ENCODE measurements at regions not wholly inside any gene's neighbourhood (a gene's known extent, or its start where the extent isn't known, plus 50 kb on each side); places are given as distances from the start of the nearest gene placed in this dataset.

GRCh38 chr2:226376516-226377180, 423.0 kb downstream of the IRS1 start:
- H3K27ac Mint-ChIP-seq = no peak overlapping the region

DNA sequence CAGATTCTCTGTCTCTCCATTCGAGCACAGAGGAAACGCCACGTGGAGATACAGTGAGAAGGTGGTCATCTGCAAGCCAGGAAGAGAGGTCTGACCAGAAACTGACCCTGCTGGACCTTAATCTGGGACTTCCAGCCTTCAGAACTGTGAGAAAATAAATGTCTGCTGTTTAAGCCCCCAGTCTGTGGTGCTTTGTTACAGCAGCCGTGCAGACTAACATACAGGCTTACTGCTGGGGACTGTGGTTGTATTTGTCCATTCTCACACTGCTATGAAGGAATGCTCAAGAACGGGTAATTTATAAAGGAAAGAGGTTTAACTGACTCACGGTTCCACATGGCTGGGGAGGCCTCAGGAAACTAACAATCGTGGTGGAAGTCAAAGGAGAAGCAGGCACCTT, 432.7 kb downstream of the IRS1 start:
- DNase-seq (ENCODE audit: low spot score in 2 of 2) (no peak), ATAC-seq (no peak)
- Mint-ChIP-seq H3K4me3 (no peak overlapping the region), H3K36me3 (no peaks in the 10 kb centered on the region), H3K4me1 (no peaks in the 10 kb centered on the region), H3K9me3 (peaks cover 4% of the 10 kb centered on the region), H3K27ac (no peak overlapping the region)

More at GRCh38 chr2:226376516-226377180, 423.0 kb downstream of the IRS1 start:
- peaks cover 2% of the 10 kb centered on the region for H3K9me3 Mint-ChIP-seq
- H3K4me3 Mint-ChIP-seq = no peak overlapping the region
- DNase-seq (ENCODE audit: low spot score in 2 of 2) (no peak), ATAC-seq (no peak)
- no peaks in the 10 kb centered on the region for H3K4me1 Mint-ChIP-seq
- no peaks in the 10 kb centered on the region for H3K36me3 Mint-ChIP-seq

GRCh38 chr2:226364217-226364616, 435.4 kb downstream of the IRS1 start:
- Mint-ChIP-seq H3K4me3 (no peak overlapping the region), H3K27ac (no peak overlapping the region), H3K9me3 (peaks cover 4% of the 10 kb centered on the region), H3K36me3 (no peaks in the 10 kb centered on the region), H3K4me1 (no peaks in the 10 kb centered on the region)
- no peak for ATAC-seq
- no peak for DNase-seq (ENCODE audit: low spot score in 2 of 2)

DNA sequence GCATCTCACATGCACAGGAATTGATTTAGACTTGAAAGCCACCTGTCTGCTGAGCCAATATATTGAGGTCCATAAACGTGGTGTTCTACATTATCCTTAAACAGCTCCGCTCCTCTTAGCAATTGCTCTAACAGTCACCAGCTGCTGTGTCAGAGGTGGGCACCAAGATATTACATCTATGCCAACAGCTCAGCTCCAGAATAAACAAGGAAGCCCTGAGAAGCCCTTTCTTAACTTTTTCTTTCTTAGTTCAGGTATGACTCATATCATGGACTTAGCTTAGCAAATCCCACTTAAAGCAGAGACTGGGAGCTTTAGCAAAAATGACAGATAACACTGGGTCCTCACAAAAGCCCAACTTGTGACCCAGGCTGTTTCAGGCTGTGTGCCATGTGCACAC, 436.6 kb downstream of the IRS1 start:
- DNase-seq (ENCODE audit: low spot score in 2 of 2) = no peak
- Mint-ChIP-seq H3K4me3 (no peak overlapping the region), H3K36me3 (no peaks in the 10 kb centered on the region), H3K27ac (no peak overlapping the region), H3K4me1 (no peaks in the 10 kb centered on the region), H3K9me3 (peaks cover 4% of the 10 kb centered on the region)
- no peak for ATAC-seq

DNA sequence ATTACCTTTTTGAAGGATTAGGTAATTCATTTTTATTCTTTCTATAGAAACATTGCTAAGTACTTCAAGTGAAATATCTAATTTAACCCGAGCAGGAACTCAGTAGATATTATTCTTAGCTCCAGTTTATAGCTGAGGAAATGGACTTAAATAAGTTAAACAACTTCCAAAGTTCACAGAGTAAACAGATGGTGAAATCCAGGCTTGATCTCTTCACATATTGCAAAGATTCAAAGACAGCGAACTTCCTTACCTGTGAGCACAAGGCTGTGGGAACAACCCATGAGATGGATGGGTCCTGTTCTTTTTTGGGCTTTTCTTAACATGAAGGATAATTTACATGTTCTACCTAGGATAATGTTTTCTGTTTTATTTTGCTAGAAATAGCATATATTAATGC, 439.0 kb downstream of the IRS1 start:
- Mint-ChIP-seq H3K36me3 (no peaks in the 10 kb centered on the region), H3K9me3 (peaks cover 4% of the 10 kb centered on the region), H3K4me3 (no peak overlapping the region), H3K27ac (no peak overlapping the region), H3K4me1 (no peaks in the 10 kb centered on the region)
- no peak for DNase-seq (ENCODE audit: low spot score in 2 of 2)
- no peak for ATAC-seq

DNA sequence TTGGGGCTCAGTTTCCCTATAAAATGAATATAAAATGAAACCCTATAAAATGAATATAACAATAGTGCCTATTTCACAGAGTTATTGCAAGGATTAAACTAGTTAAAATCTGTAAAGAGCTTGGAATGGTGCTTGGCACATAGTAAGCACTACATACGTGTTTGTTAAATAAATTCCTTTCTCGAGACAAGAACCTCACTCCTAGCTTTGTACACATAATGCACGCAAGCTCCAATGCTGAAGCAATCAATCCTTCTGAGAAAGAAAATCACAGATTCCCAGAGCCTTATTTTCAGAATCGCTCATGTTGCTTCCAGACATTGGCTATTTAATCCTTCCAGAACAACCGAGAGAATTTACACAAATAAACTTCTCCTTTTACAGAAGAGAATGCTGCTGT, 440.9 kb downstream of the IRS1 start:
- DNase-seq (ENCODE audit: low spot score in 2 of 2) (no peak), ATAC-seq (no peak)
- Mint-ChIP-seq H3K36me3 (no peaks in the 10 kb centered on the region), H3K4me1 (no peaks in the 10 kb centered on the region), H3K9me3 (peaks cover 4% of the 10 kb centered on the region), H3K27ac (no peak overlapping the region), H3K4me3 (no peak overlapping the region)

DNA sequence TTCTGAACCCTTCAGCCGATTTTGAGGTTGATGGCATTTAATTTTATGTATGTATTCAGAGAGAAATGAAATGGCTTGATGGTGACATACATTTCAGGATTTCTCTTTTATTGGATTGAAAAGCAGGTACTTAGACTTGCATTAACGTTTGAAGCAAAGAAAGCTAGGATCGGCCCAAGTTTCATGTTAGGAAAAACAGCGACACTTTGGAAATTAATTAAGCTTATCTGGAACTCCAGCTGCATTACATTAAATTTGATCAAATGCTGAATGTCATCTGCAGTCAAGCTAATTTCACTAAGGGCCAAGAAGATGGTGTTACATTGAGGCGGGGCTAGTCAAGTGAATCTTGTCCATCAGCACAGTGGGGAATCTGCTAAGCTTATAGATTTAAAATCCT, 441.8 kb downstream of the IRS1 start:
- Mint-ChIP-seq H3K27ac (no peak overlapping the region), H3K9me3 (no peaks in the 10 kb centered on the region), H3K4me3 (no peak overlapping the region), H3K4me1 (no peaks in the 10 kb centered on the region), H3K36me3 (no peaks in the 10 kb centered on the region)
- ATAC-seq (no peak), DNase-seq (ENCODE audit: low spot score in 2 of 2) (no peak)

- no peak overlapping the region for H3K27ac Mint-ChIP-seq
- H3K9me3 Mint-ChIP-seq = no peaks in the 10 kb centered on the region
- DNase-seq (ENCODE audit: low spot score in 2 of 2) (no peak), ATAC-seq (no peak)
- no peaks in the 10 kb centered on the region for H3K4me1 Mint-ChIP-seq
- H3K4me3 Mint-ChIP-seq = no peak overlapping the region
- H3K36me3 Mint-ChIP-seq = no peaks in the 10 kb centered on the region
Observed at GRCh38 chr2:226355600-226355999, 444.0 kb downstream of the IRS1 start.

- Mint-ChIP-seq H3K9me3 (no peaks in the 10 kb centered on the region), H3K4me1 (no peaks in the 10 kb centered on the region), H3K4me3 (no peak overlapping the region), H3K36me3 (no peaks in the 10 kb centered on the region), H3K27ac (no peak overlapping the region)
- ATAC-seq (no peak), DNase-seq (ENCODE audit: low spot score in 2 of 2) (no peak)
Observed at GRCh38 chr2:226354434-226354833, 445.2 kb downstream of the IRS1 start.

DNA sequence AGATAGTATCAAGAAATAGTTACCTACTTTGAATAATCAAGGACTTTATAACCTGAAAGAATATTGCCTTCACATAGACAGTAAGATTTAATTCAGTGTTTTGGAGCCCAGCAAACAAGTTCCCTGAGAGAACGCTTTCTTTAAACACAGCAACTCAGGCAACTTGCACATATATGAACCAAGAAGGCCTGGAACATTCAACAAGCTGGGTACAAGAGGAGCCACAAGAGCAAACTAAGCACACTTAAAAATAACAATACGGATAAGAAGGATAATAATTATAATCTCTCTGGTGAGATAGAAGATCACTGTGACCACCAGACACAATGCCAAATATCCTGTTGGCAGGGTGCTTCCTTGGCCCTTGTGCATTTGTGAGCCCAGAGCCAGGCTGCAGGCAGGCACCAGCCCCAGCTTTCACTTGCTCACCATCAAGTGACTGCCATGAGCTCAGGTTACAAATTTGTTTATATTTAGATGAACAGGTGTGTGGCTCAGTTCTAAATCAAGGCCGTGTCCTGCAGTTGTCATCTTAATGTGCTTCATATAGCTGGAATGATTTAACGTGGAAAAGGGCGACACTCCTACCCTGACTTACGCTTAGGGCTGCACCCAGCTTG, 446.6 kb downstream of the IRS1 start:
- Mint-ChIP-seq H3K36me3 (no peaks in the 10 kb centered on the region), H3K9me3 (no peaks in the 10 kb centered on the region)
- ATAC-seq = no peak

DNA sequence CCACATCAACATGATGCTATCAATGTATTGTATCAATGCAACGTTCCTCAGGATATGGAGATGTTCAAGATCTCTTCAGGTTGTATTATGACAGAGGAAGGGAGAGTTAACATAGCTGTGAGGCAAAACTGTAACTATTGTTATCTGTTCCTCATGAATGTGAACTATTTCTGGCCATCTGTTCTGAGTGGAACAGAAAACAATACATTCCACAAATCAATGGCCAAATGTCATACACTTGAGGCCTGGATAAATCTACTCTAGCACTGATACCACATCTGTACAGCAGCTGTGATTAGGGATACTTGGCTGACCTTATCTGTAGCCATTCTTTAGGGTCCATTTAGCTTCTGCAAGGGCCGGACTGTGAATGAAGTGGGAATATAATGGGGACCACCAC, 447.9 kb downstream of the IRS1 start:
- Mint-ChIP-seq H3K9me3 (no peaks in the 10 kb centered on the region), H3K27ac (no peak overlapping the region), H3K4me1 (no peaks in the 10 kb centered on the region), H3K4me3 (no peak overlapping the region), H3K36me3 (no peaks in the 10 kb centered on the region)
- no peak for DNase-seq (ENCODE audit: low spot score in 2 of 2)
- ATAC-seq = no peak

More for the DNA sequence above, 446.6 kb downstream of the IRS1 start:
- Mint-ChIP-seq H3K4me3 (no peak overlapping the region), H3K27ac (no peak overlapping the region), H3K4me1 (no peaks in the 10 kb centered on the region)
- DNase-seq (ENCODE audit: low spot score in 2 of 2) = no peak

DNA sequence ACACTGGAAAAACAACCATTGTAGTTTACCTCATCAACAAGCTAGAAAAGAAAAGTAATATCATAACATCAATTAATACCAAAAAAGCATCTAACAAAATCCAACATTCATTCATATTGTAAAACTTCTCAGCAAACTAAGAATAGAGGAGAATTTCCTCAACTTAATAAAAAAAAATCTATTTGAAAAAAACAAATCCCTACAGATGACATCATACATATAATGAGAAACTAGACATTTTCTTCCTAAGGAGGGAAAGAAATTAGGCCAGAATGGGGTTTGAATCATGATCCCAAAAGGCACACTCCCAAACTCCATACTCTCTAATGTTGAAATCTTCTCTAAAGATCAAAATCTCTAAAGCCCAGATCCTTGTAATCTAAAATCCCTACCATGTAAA, 460.0 kb downstream of the IRS1 start:
- no peaks in the 10 kb centered on the region for H3K9me3 Mint-ChIP-seq
- H3K4me3 Mint-ChIP-seq = no peak overlapping the region
- ATAC-seq = no peak
- no peak for DNase-seq (ENCODE audit: low spot score in 2 of 2)
- H3K27ac Mint-ChIP-seq = no peak overlapping the region
- H3K4me1 Mint-ChIP-seq = no peaks in the 10 kb centered on the region
- no peaks in the 10 kb centered on the region for H3K36me3 Mint-ChIP-seq

DNA sequence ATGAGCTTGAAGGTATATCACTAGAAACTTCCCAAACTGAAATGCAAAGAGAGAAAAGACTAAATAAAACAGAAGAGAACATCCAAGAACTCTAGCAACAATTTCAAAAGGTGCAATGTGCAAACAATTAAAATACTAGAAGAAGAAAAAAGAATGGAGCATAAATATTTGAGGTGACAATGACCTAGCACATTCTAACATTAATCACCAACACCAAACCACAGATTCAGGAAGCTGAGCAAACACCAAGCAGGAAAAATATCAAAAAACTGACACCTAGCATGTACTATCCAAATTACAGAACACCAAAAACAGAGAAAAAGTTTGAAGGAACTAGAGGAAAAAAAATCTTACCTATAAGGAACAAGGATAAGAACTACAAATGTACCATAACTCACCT, 460.8 kb downstream of the IRS1 start:
- H3K4me3 Mint-ChIP-seq = no peak overlapping the region

DNA sequence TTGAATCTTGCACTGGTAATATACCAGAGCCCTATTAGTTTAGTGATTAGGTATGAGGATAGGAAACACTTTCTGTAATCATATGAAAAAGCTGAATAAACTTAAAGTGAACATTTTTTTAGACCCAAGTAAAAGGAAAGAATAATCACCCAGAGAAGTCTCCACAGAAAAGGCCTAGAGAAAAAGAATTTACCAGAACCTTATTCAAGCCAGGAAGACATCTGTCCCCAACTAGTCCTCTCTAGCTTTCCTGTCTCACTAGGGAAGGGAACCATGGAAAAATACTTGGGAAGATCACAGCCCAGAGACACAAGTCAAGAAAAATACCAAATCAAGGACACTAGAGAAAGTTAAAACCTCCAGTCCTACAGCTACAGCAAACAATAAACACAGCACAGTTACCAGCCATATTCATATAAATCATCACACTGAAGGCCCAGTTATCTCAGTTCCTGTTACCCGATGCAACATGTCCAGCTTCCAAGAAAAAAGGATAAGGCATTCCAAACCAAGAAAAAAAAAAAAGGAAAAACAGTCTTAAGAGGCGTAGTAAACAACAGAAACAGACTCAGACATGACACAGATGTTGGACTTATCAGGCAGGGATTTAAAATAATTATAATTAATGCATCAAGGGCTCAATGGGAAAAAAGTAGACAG, 461.5 kb downstream of the IRS1 start:
- H3K36me3 Mint-ChIP-seq = no peaks in the 10 kb centered on the region

More for the DNA sequence above, 460.8 kb downstream of the IRS1 start:
- Mint-ChIP-seq H3K9me3 (no peaks in the 10 kb centered on the region), H3K36me3 (no peaks in the 10 kb centered on the region), H3K27ac (no peak overlapping the region), H3K4me1 (no peaks in the 10 kb centered on the region)
- ATAC-seq (no peak), DNase-seq (ENCODE audit: low spot score in 2 of 2) (no peak)

DNA sequence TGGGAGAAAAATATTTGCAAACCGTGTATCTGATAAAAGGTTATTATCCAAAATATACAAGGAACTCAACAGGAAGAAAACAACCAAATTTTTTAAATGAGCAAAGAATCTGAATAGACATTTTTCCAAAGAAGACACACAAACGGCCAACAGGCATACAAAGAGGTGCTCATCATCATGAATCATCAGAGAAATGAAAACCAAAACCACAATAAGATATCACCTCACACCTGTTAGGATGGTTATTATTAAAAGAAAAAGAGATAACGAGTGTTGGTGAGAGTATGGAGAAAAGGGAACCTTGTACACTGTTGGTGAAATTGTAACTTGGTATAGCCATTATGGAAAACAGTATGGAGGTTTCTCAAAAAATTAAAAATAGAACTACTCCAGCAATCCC, 463.3 kb downstream of the IRS1 start:
- H3K27ac Mint-ChIP-seq = no peak overlapping the region
- H3K9me3 Mint-ChIP-seq = no peaks in the 10 kb centered on the region
- DNase-seq (ENCODE audit: low spot score in 2 of 2) (no peak), ATAC-seq (no peak)
- H3K4me3 Mint-ChIP-seq = no peak overlapping the region
- no peaks in the 10 kb centered on the region for H3K36me3 Mint-ChIP-seq
- no peaks in the 10 kb centered on the region for H3K4me1 Mint-ChIP-seq

More for the DNA sequence above, 461.5 kb downstream of the IRS1 start:
- H3K4me1 Mint-ChIP-seq = no peaks in the 10 kb centered on the region
- H3K4me3 Mint-ChIP-seq = no peak overlapping the region
- no peaks in the 10 kb centered on the region for H3K9me3 Mint-ChIP-seq
- no peak for ATAC-seq
- no peak overlapping the region for H3K27ac Mint-ChIP-seq
- no peak for DNase-seq (ENCODE audit: low spot score in 2 of 2)
